Colonic mucosa (tissue), 4 donors: ENCODE measurements at regions not wholly inside any gene's neighbourhood (a gene's known extent, or its start where the extent isn't known, plus 50 kb on each side); places are given as distances from the start of the nearest gene placed in this dataset.

ENCODE experiments used
- DNase-seq: peaks from one replicate; pipeline ENCODE4 v3.0.0-alpha.2; 2020
- H3K27ac ChIP-seq: fragments of 200-600 bp; one replicate; pipeline ENCODE4 v1.8.0; 2021
- H3K27me3 ChIP-seq: fragments of 200-600 bp; one replicate; pipeline ENCODE4 v1.8.0; 2021
- H3K36me3 ChIP-seq: fragments of 200-600 bp; one replicate; pipeline ENCODE4 v1.8.0; 2021
- H3K4me1 ChIP-seq: fragments of 200-600 bp; one replicate; pipeline ENCODE4 v1.8.0; 2021; ENCODE audit warnings: mild to moderate bottlenecking
- H3K4me3 ChIP-seq: fragments of 200-600 bp; one replicate; pipeline ENCODE4 v1.8.0; 2021
- H3K9ac ChIP-seq, 2 donors: one replicate each; pipeline ENCODE4 v1.7.0; 2013; ENCODE audit warnings: control low read depth in 2 of 2, low read depth in 2 of 2, low read length in 2 of 2
- H3K9me3 ChIP-seq: fragments of 200-600 bp; one replicate; pipeline ENCODE4 v1.8.0; 2021
- intact Hi-C: fragments of 100-400 bp; cut with DNase I; formaldehyde crosslinking; loops from one replicate; pipeline ENCODE4 v1.14.1; 2022
- TF ChIP-seq, protein P1 (sequence below): fragments of 200-600 bp; IDR thresholded peaks from one replicate; pipeline ENCODE4 v1.8.0; 2022; ENCODE audit warnings: antibody characterized with exemption, mild to moderate bottlenecking
- donor health status: healthy.
- donor health status: DM: no; HTN: no; CAD: no.
- donor health status: DM: no; HTN: no; CAD: no.

DNA sequence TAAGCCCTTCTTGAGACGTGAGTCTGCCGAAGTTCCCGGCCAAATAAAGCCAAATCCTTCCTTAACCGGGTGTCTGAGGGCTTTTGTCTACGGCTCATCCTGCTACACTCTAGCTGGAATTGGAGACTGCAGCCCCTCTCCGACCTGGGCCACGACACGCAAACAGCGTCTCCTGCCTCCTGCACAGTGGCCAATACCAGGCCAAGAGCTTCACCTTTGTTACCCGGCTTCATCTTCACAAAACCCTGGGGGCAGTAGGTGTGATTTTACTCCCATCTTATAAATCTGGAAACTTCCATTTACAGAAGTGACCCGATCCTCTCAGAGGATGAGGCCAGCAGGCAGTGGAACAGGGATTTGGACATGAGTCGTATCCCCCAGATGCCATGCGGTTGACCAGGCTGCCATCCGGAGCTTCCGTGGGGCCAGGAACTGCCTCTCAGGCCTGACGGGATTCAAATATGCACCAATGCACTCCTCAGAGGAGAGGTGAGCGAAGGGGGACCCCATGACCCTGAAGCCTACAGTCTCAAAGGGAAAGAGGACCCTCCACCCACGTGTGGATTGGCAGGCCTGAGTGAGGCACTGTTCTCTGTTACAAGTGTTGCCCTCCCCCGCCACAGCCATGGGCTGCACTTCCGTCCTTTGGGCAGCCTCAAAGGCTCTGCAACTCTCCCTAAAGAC lies 53.2 kb upstream of the KLF13 start:
- Histone ChIP-seq H3K36me3 (no peaks in the 10 kb centered on the region), H3K9me3 (no peaks in the 10 kb centered on the region), H3K9ac (no peak overlapping the region), H3K4me3 (no peak overlapping the region), H3K4me1 (peaks cover 25% of the 10 kb centered on the region), H3K27ac (peak overlapping the region; percentile 31), H3K27me3 (no peaks in the 10 kb centered on the region)
- TF ChIP-seq, protein P1, sequence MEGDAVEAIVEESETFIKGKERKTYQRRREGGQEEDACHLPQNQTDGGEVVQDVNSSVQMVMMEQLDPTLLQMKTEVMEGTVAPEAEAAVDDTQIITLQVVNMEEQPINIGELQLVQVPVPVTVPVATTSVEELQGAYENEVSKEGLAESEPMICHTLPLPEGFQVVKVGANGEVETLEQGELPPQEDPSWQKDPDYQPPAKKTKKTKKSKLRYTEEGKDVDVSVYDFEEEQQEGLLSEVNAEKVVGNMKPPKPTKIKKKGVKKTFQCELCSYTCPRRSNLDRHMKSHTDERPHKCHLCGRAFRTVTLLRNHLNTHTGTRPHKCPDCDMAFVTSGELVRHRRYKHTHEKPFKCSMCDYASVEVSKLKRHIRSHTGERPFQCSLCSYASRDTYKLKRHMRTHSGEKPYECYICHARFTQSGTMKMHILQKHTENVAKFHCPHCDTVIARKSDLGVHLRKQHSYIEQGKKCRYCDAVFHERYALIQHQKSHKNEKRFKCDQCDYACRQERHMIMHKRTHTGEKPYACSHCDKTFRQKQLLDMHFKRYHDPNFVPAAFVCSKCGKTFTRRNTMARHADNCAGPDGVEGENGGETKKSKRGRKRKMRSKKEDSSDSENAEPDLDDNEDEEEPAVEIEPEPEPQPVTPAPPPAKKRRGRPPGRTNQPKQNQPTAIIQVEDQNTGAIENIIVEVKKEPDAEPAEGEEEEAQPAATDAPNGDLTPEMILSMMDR = no peak
- intact Hi-C loops = loop anchor here (10.0 kb wide), 1 partner anchor 51 kb away; the partner anchor contains the start of gene KLF13
- no peak for DNase-seq

DNA sequence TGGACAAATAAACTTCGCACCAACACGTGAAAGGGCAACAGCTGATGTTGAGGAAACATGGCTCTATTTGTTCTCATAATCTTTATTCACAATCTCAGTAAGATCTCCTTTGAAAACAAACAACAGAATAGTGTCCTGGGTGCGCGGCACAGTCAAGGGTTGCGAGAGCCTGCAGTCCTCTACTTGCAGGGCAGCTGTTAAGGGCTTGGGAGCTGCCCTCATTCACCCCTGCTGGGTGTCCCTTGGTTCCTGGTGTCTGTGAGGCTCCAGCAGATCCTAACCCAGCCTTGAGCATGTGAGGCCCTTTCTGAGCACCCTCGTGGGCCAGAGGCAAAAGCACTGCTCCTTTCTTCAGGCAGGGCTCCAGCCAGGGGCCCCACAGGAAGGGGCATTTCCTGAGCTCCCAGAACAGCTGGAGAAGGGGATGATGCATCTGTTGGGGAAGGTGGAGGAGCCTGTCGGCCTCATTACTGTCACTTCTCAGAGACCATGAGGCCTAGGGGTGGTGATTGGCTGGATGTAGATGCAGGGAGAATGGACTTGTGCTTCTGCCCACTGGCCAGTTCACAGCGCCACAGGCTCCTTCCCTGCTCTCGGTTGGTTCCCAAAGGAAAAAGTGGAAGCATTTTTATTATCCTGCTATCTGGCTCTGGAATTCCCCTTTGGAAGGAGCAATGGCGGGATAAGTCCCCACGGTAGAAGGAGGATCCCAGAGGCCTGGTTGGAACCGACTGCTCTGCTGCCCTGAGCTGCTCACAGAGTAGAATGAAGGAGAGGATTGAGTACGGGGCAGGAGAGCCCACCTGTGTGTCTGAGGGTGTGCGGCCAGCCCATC lies 51.9 kb upstream of the KLF13 start:
- Histone ChIP-seq H3K27ac (no peak overlapping the region), H3K4me1 (peaks cover 19% of the 10 kb centered on the region), H3K9ac (no peak overlapping the region), H3K27me3 (no peaks in the 10 kb centered on the region), H3K36me3 (no peaks in the 10 kb centered on the region), H3K4me3 (no peak overlapping the region), H3K9me3 (no peaks in the 10 kb centered on the region)
- TF ChIP-seq, protein P1 = no peak
- intact Hi-C loops = loop anchor here (10.0 kb wide), 1 partner anchor 50 kb away; the partner anchor contains the start of gene KLF13
- DNase-seq = no peak

DNA sequence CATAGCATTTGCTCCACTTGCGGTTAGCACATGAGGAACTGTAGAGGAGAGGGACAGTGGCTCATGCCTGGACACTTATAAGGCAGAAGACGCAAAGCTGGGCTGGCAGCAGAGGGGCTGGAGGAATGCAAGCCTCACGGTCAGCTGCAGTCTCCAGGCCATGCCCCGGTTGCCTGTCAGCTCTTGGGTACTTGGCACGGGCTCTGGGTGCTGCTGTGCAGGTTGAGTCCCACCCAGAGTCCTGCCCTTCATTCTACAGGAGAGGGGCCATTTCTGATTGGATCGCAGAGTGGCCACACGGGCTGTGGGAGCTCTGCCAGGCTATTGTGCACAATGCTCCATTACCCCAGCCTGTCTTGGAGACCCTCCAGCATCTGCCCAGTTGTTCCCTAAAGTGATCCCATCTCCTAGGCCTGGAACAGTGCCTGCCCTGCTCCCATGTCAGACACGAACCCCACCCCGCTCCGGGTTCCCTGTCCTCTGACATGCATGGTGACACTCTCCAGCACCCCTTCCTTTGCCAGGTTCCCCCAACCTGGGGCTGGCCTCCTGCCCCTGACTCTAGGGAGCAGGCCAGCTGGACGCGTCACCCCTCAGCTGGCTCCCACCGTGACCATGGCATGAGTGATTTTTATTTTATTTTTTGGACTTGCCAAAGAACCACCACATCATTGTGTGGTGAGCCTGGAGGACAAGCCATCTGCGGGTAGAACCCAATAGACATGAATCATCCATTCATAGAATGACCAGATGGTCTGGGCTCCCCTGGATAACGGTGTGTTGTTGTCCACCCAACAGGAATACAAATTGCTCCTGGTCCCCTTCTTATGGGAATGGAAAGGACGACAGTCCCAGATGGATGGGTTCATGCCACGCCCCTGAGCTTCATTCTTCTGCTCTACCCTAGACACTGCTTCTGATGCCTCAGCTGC lies 51.0 kb upstream of the KLF13 start:
- Histone ChIP-seq H3K27ac (no peak overlapping the region), H3K4me3 (no peak overlapping the region), H3K4me1 (peaks cover 20% of the 10 kb centered on the region), H3K9me3 (no peaks in the 10 kb centered on the region), H3K9ac (no peak overlapping the region), H3K27me3 (no peaks in the 10 kb centered on the region), H3K36me3 (no peaks in the 10 kb centered on the region)
- intact Hi-C loops = loop anchor here (10.0 kb wide), 1 partner anchor 49 kb away; the partner anchor contains the start of gene KLF13
- TF ChIP-seq, protein P1 = no peak
- no peak for DNase-seq

DNA sequence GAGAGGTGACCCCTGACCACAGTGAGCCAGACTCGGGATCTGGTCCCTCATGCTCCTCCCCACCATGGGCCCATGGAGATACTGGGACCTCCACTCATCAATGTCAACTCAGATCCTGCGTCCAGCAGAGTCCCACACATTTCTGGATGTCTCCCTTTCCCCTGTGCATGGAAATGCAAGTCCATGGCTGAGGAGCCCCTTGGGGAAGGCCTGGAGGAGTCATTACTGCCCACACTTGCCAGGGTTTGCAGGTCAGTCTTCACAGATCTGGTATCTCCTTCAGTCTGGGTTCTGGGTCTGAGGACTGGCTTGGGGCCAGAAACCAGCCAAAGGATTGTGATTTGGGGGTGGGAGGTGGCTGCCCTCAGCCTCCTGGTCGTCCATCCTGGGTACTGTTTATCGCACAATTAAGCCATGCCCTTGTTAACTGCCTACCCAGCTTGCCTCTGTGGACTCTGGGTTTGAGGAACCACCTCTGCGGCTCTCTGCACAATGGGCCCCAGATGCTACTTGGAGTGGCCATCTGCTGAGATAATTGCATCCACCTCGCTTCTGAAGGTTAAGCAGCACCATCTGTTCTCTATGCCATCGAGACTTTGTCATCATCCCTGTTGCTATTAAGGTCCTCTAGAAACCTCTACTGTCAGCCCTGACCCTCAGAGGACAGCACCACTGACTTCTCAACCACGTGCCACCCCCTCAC lies 49.9 kb upstream of the KLF13 start:
- TF ChIP-seq, protein P1 = no peak
- DNase-seq = no peak
- H3K27me3 ChIP-seq = no peaks in the 10 kb centered on the region
- no peak overlapping the region for H3K4me3 ChIP-seq
- intact Hi-C loops = loop anchor here (10.0 kb wide), 1 partner anchor 48 kb away; the partner anchor contains the start of gene KLF13
- no peaks in the 10 kb centered on the region for H3K36me3 ChIP-seq
- peaks cover 17% of the 10 kb centered on the region for H3K4me1 ChIP-seq
- no peak overlapping the region for H3K9ac ChIP-seq
- no peak overlapping the region for H3K27ac ChIP-seq
- no peaks in the 10 kb centered on the region for H3K9me3 ChIP-seq
